Pancreas (tissue), 10 donors: ENCODE measurements at regions not wholly inside any gene's neighbourhood (a gene's known extent, or its start where the extent isn't known, plus 50 kb on each side); places are given as distances from the start of the nearest gene placed in this dataset.
A peak's percentile ranks its signal among the peaks of the same experiment; 100 is the strongest.

Experiments used
- ATAC-seq, 4 donors: fragments of 200-7000 bp; cut with Tn5 transposase; one replicate each; pipeline versions ENCODE4 v1.8.0 to v1.9.1; 2020; ENCODE audit warnings: mild to moderate bottlenecking in 4 of 4, moderate library complexity in 4 of 4
- DNase-seq, 6 donors: peaks; one replicate each; pipeline ENCODE4 v3.0.0-alpha.2; 2020
- FAIRE-seq: peaks from 2 replicates; lab custom pipeline; 2012; peaks lifted over from hg19 to GRCh38; lab: Jason Lieb, UNC
- H3K27ac ChIP-seq, 4 donors: fragments of 200-600 bp; sonication (generic); 1 replicate in 3 of 4; 2 replicates in 1 of 4; pipeline versions ENCODE4 v1.5.0 to v1.8.0; 2020
- H3K27me3 ChIP-seq, 4 donors: fragments of 200-600 bp; one replicate each; pipeline ENCODE4 v1.8.0; 2021
- H3K36me3 ChIP-seq, 3 donors: fragments of 200-600 bp; sonication (generic) in 1 of 3; one replicate each; pipeline versions ENCODE4 v1.5.0 to v1.8.0; 2020 to 2021
- H3K4me1 ChIP-seq, 3 donors: fragments of 200-600 bp; one replicate each; pipeline ENCODE4 v1.8.0; 2021
- H3K4me3 ChIP-seq, 4 donors: fragments of 200-600 bp; sonication (generic) in 2 of 4; one replicate each; pipeline versions ENCODE4 v1.5.0 to v1.8.0; 2020 to 2021
- H3K9me3 ChIP-seq, 4 donors: fragments of 200-600 bp; one replicate each; pipeline ENCODE4 v1.8.0; 2021
- CTCF ChIP-seq, 4 donors: fragments of 200-600 bp; sonication (generic) in 3 of 4; IDR thresholded peaks; one replicate each; pipeline versions ENCODE4 v1.5.0 to v1.8.0; 2021; ENCODE audit warnings: antibody characterized with exemption in 4 of 4
- WGBS, 2 donors: extraction: QIAGEN DNeasy Blood & Tissue Kit; methylation state at CpG; one replicate each; pipeline ENCODE4 v1.1.7; 2013; 5-methylcytosine and 5-hydroxymethylcytosine counted together
- intact Hi-C, 3 donors: fragments of 100-400 bp; cut with DNase I; formaldehyde crosslinking; loops; one replicate each; pipeline versions ENCODE4 v1.11.1 to v1.14.2; 2022
- donor health status: healthy with polysubstance abuse.
- donor health status: DM: no; HTN: no; CAD: no; lungs with moderate emphysema.
- donor health status: DM: no; HTN: no; CAD: no.
- donor health status: control.
- donor health status: control.
- donor health status: Bipolar disorder and iron deficiency.
- donor health status: DM: yes; HTN: yes; CAD: no.
- donor health status: DM: no; HTN: no; CAD: no.
- donor health status: DM: no; HTN: no; CAD: no.
- donor health status: DM: yes; HTN: yes; CAD: no.

- no peaks in the 10 kb centered on the region for H3K4me1 ChIP-seq
- 84 to 87% methylated on average over 4 of the region's 4 CpGs for WGBS, 2 donors
- no peak overlapping the region for H3K4me3 ChIP-seq
- H3K27ac ChIP-seq, result no peak overlapping the region
- TF ChIP-seq CTCF (IDR thresholded peaks at IDR 0.05), result no peak
- no peaks in the 10 kb centered on the region for H3K36me3 ChIP-seq
- DNase-seq (no peak), FAIRE-seq (no peak), ATAC-seq (peak in 1 of 4 donors; percentile 23)
- no peaks in the 10 kb centered on the region for H3K27me3 ChIP-seq
- intact Hi-C loops, result no loop called here
- H3K9me3 ChIP-seq, result no peaks in the 10 kb centered on the region
These were observed 65.8 kb downstream of the SCN11A start for GRCh38 chr3:38985981-38986380.

- FAIRE-seq, result no peak
- TF ChIP-seq CTCF (IDR thresholded peaks at IDR 0.05), result no peak
- Histone ChIP-seq H3K4me3 (no peak overlapping the region), H3K27ac (no peak overlapping the region), H3K36me3 (no peaks in the 10 kb centered on the region), H3K4me1 (no peaks in the 10 kb centered on the region), H3K9me3 (no peaks in the 10 kb centered on the region), H3K27me3 (no peaks in the 10 kb centered on the region)
- ATAC-seq, result no peak
- intact Hi-C loops, result no loop called here
- no peak for DNase-seq
These were observed 66.2 kb downstream of the SCN11A start for GRCh38 chr3:38985581-38985980.

GRCh38 chr3:38984731-38985130, 67.0 kb downstream of the SCN11A start:
- intact Hi-C loops, result no loop called here
- Histone ChIP-seq H3K4me3 (no peak overlapping the region), H3K36me3 (no peaks in the 10 kb centered on the region), H3K27ac (no peak overlapping the region), H3K9me3 (no peaks in the 10 kb centered on the region), H3K27me3 (no peaks in the 10 kb centered on the region), H3K4me1 (no peaks in the 10 kb centered on the region)
- 66 to 74% methylated on average over 7 of the region's 7 CpGs for WGBS, 2 donors
- no peak for TF ChIP-seq CTCF (IDR thresholded peaks at IDR 0.05)
- no peak for FAIRE-seq
- DNase-seq, result no peak
- ATAC-seq, result no peak

- no peak for ATAC-seq
- Histone ChIP-seq H3K27me3 (no peaks in the 10 kb centered on the region), H3K4me1 (no peaks in the 10 kb centered on the region), H3K36me3 (no peaks in the 10 kb centered on the region), H3K9me3 (no peaks in the 10 kb centered on the region), H3K4me3 (no peak overlapping the region), H3K27ac (no peak overlapping the region)
- DNase-seq, result no peak
- intact Hi-C loops, result no loop called here
- no peak for TF ChIP-seq CTCF (IDR thresholded peaks at IDR 0.05)
- FAIRE-seq, result no peak
These were observed 67.6 kb downstream of the SCN11A start for GRCh38 chr3:38984110-38984509.

- FAIRE-seq (no peak), ATAC-seq (no peak), DNase-seq (no peak)
- no peaks in the 10 kb centered on the region for H3K9me3 ChIP-seq
- H3K4me3 ChIP-seq, result no peak overlapping the region
- no peaks in the 10 kb centered on the region for H3K27me3 ChIP-seq
- H3K27ac ChIP-seq, result no peak overlapping the region
- no peaks in the 10 kb centered on the region for H3K4me1 ChIP-seq
- no peaks in the 10 kb centered on the region for H3K36me3 ChIP-seq
- intact Hi-C loops, result no loop called here
- WGBS, 2 donors, result 83 to 84% methylated on average over 2 of the region's 2 CpGs
- TF ChIP-seq CTCF (IDR thresholded peaks at IDR 0.05), result no peak
These were observed 70.8 kb downstream of the SCN11A start for GRCh38 chr3:38980938-38981337.
